ENCODE measurements at regions not wholly inside any gene's neighbourhood (a gene's known extent, or its start where the extent isn't known, plus 50 kb on each side); places are given as distances from the start of the nearest gene placed in this dataset.

- Histone ChIP-seq H3K4me2 (ENCODE audit: control insufficient read depth, extremely low read depth, insufficient read depth, low read depth, low read length) (no peak overlapping the region), H3K27ac (ENCODE audit: control insufficient read depth, insufficient read depth, low read length) (no peak overlapping the region), H3K79me2 (ENCODE audit: control insufficient read depth, insufficient read depth, low read length) (no peaks in the 10 kb centered on the region), H3K36me3 (ENCODE audit: control insufficient read depth in 2 of 2, extremely low read depth in 1 of 2, insufficient read depth in 2 of 2, low read length in 2 of 2) (no peaks in the 10 kb centered on the region), H3K9me1 (ENCODE audit: control insufficient read depth, extremely low read depth, insufficient read depth, low read length) (no peaks in the 10 kb centered on the region), H3K4me3 (ENCODE audit: control insufficient read depth in 2 of 3, extremely low read depth in 1 of 3, insufficient read depth in 2 of 3, low read depth in 1 of 3, low read length in 3 of 3) (no peak overlapping the region), H3K9ac (ENCODE audit: control insufficient read depth, extremely low read depth, insufficient read depth, low read length) (no peak overlapping the region), H3K9me3 (ENCODE audit: control insufficient read depth, low read depth, low read length) (no peaks in the 10 kb centered on the region), H4K20me1 (ENCODE audit: control insufficient read depth, extremely low read depth, insufficient read depth, low read length) (no peaks in the 10 kb centered on the region), H3K4me1 (ENCODE audit: control insufficient read depth, extremely low read depth, insufficient read depth, low read length) (no peaks in the 10 kb centered on the region), H2AFZ (ENCODE audit: control insufficient read depth, low read length) (no peak overlapping the region), H3K27me3 (ENCODE audit: control insufficient read depth, extremely low read depth, insufficient read depth, low read length) (no peaks in the 10 kb centered on the region)
- DNase-seq (ENCODE audit: low read depth, low spot score) = no peak
- dilution Hi-C loops (cut with MboI; ENCODE audit: extremely low pct_ligation_motif_present, low sequenced_read_pairs) = no loop called here
- TF ChIP-seq EZH2 (IDR thresholded peaks at IDR 0.05; ENCODE audit: low read length) (no peak), CTCF (optimal IDR thresholded peaks at IDR 0.05 in 1 of 3, IDR thresholded peaks at IDR 0.05 in 1 of 3, conservative IDR thresholded peaks at IDR 0.05 in 1 of 3; ENCODE audit: extremely low read depth in 1 of 3, insufficient read depth in 2 of 3, low read length in 3 of 3) (peak in 1 of 3 experiments; percentile 41)
- no peak for FAIRE-seq
These were observed 612.4 kb upstream of the IMPG1 start for GRCh38 chr6:76684875-76685274.

GRCh38 chr6:76683985-76684384, 611.5 kb upstream of the IMPG1 start:
- H3K27me3 ChIP-seq (ENCODE audit: control insufficient read depth, extremely low read depth, insufficient read depth, low read length) = no peaks in the 10 kb centered on the region
- no peak overlapping the region for H3K4me3 ChIP-seq (ENCODE audit: control insufficient read depth in 2 of 3, extremely low read depth in 1 of 3, insufficient read depth in 2 of 3, low read depth in 1 of 3, low read length in 3 of 3)
- H3K4me2 ChIP-seq (ENCODE audit: control insufficient read depth, extremely low read depth, insufficient read depth, low read depth, low read length) = no peak overlapping the region
- H4K20me1 ChIP-seq (ENCODE audit: control insufficient read depth, extremely low read depth, insufficient read depth, low read length) = no peaks in the 10 kb centered on the region
- no peaks in the 10 kb centered on the region for H3K9me3 ChIP-seq (ENCODE audit: control insufficient read depth, low read depth, low read length)
- dilution Hi-C loops (cut with MboI; ENCODE audit: extremely low pct_ligation_motif_present, low sequenced_read_pairs) = no loop called here
- H2AFZ ChIP-seq (ENCODE audit: control insufficient read depth, low read length) = no peak overlapping the region
- no peak overlapping the region for H3K27ac ChIP-seq (ENCODE audit: control insufficient read depth, insufficient read depth, low read length)
- no peaks in the 10 kb centered on the region for H3K79me2 ChIP-seq (ENCODE audit: control insufficient read depth, insufficient read depth, low read length)
- FAIRE-seq (no peak), DNase-seq (ENCODE audit: low read depth, low spot score) (no peak)
- TF ChIP-seq EZH2 (IDR thresholded peaks at IDR 0.05; ENCODE audit: low read length) = no peak
- no peak for TF ChIP-seq CTCF (optimal IDR thresholded peaks at IDR 0.05 in 1 of 3, IDR thresholded peaks at IDR 0.05 in 1 of 3, conservative IDR thresholded peaks at IDR 0.05 in 1 of 3; ENCODE audit: extremely low read depth in 1 of 3, insufficient read depth in 2 of 3, low read length in 3 of 3)
- no peaks in the 10 kb centered on the region for H3K36me3 ChIP-seq (ENCODE audit: control insufficient read depth in 2 of 2, extremely low read depth in 1 of 2, insufficient read depth in 2 of 2, low read length in 2 of 2)
- no peak overlapping the region for H3K9ac ChIP-seq (ENCODE audit: control insufficient read depth, extremely low read depth, insufficient read depth, low read length)
- H3K4me1 ChIP-seq (ENCODE audit: control insufficient read depth, extremely low read depth, insufficient read depth, low read length) = no peaks in the 10 kb centered on the region
- H3K9me1 ChIP-seq (ENCODE audit: control insufficient read depth, extremely low read depth, insufficient read depth, low read length) = no peaks in the 10 kb centered on the region

All from keratinocyte (primary cell).